SU-DHL-6 (cell line): ENCODE measurements at regions not wholly inside any gene's neighbourhood (a gene's known extent, or its start where the extent isn't known, plus 50 kb on each side); places are given as distances from the start of the nearest gene placed in this dataset.
"Not testable (repeated sequence)": the region's sequence is repeated elsewhere in the genome, so short reads cannot be mapped to it uniquely, and the experiment has no call there.

Experiments used
- H2AFZ ChIP-seq: fragments of 200-600 bp; sonication (generic); 2 replicates; pipeline ENCODE4 v1.6.1; 2014; ENCODE audit warnings: low read depth, mild to moderate bottlenecking, moderate library complexity, mixed read lengths, antibody characterized with exemption, low read length; ENCODE audit not compliant: severe bottlenecking
- H3F3A ChIP-seq: fragments of 200-600 bp; shearing (Covaris generic); 2 replicates; pipeline ENCODE4 v1.6.0; 2016; ENCODE audit warnings: antibody characterized with exemption, mild to moderate bottlenecking; ENCODE audit not compliant: insufficient read depth
- H3K27ac ChIP-seq: fragments of 200-600 bp; sonication (generic); 2 replicates; pipeline ENCODE4 v1.5.1; 2016; ENCODE audit warnings: low read depth, mild to moderate bottlenecking, low read length, moderate library complexity, mixed read lengths
- H3K27me3 ChIP-seq: fragments of 200-600 bp; sonication (generic), shearing (Covaris generic); 2 replicates; pipeline ENCODE4 v1.6.0; 2014; ENCODE audit warnings: mild to moderate bottlenecking, low read length
- H3K36me3 ChIP-seq: fragments of 200-600 bp; sonication (generic); 2 replicates; pipeline ENCODE4 v1.6.1; 2014; ENCODE audit warnings: mild to moderate bottlenecking, low read length, mixed read lengths
- H3K4me2 ChIP-seq: fragments of 300-600, 200-600 bp; shearing (Covaris generic), sonication (generic); 2 replicates; pipeline ENCODE4 v1.6.0; 2014; ENCODE audit warnings: low read length, low read depth, mild to moderate bottlenecking; ENCODE audit not compliant: poor library complexity, severe bottlenecking
- H3K4me3 ChIP-seq: fragments of 200-600 bp; sonication (generic); 2 replicates; pipeline ENCODE4 v1.5.1; 2014; ENCODE audit warnings: antibody characterized with exemption, low read length, mild to moderate bottlenecking, mixed read lengths; ENCODE audit not compliant: insufficient read depth, poor library complexity, severe bottlenecking
- H3K79me2 ChIP-seq: fragments of 200-600 bp; sonication (generic); 2 replicates; pipeline ENCODE4 v1.6.1; 2014; ENCODE audit warnings: mild to moderate bottlenecking, low read length, moderate library complexity; ENCODE audit not compliant: insufficient read depth
- H3K9ac ChIP-seq: fragments of 200-600 bp; sonication (generic); 2 replicates; pipeline ENCODE4 v1.7.0; 2014; ENCODE audit warnings: mild to moderate bottlenecking, low read length
- H3K9me2 ChIP-seq: fragments of 200-600 bp; sonication (generic); replicated peaks from 2 replicates; pipeline ENCODE4 v1.6.1; 2014; ENCODE audit warnings: low read length; ENCODE audit not compliant: insufficient read depth
- H3K9me3 ChIP-seq: fragments of 200-600 bp; sonication (generic); 2 replicates; pipeline ENCODE4 v1.6.1; 2014; ENCODE audit warnings: low read length, mixed read lengths; ENCODE audit not compliant: insufficient read depth
- H4K20me1 ChIP-seq: fragments of 200-600 bp; sonication (generic); 2 replicates; pipeline ENCODE4 v1.6.1; 2014; ENCODE audit warnings: low read depth, mild to moderate bottlenecking, antibody characterized with exemption, low read length, moderate library complexity, mixed read lengths
- EZH2phosphoT487 ChIP-seq: fragments of 200-600 bp; sonication (generic), shearing (Covaris generic); conservative IDR thresholded peaks from 2 replicates; pipeline ENCODE4 v1.6.1; 2018; ENCODE audit warnings: mild to moderate bottlenecking, antibody characterized with exemption, low read length, moderate library complexity, mixed read lengths
- TF ChIP-seq, protein P1 (sequence below): fragments of 200-600 bp; sonication (generic); IDR thresholded peaks from one replicate; pipeline ENCODE4 v1.5.1; 2017; ENCODE audit warnings: antibody characterized with exemption, mild to moderate bottlenecking, low read length, moderate library complexity; ENCODE audit not compliant: insufficient read depth, poor library complexity, severe bottlenecking

DNA sequence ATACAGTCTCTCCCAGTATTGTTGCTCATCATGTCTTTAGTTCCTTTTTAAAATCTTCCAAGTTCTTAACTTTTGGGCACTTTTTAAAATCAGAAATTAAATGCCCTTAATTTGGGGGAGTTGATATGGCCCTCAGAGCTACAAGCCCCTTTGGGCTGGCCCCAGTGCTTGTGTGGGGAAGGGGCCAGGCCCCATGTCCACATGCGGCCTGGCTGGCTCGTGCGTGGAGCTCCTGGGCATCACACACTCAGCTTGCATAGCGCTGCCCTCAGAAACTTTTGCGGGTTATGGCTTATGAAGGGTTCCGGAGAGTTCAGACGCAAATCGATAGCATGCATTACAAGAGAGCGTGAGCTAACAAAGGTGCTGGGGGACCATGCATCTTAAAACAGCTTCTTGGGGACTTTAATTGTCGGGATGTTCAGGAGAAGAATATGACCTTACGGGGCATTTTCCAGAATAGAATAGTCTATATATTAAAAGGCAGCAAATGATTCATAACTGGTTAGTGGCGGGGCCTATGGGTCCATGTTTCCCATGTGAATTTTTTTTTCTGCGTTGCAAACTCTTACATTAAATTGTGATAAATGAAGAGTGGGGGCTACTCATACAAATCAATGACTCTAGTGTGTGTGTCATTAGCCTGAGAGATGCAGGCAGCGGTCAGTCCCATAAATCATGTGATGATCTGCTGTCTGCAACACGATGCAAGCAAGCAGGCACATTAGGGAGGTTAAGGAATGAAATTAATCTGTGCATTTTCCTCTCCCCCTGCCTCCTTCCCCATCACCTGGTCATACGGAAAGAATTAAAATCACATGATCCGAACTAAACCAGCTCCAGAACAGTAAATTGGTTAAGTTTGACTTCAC is 185.8 kb upstream of the TSHZ3 start:
- Histone ChIP-seq H3K27me3 (no peaks in the 10 kb centered on the region), H3K9me2 (no peaks in the 10 kb centered on the region), H4K20me1 (no peaks in the 10 kb centered on the region), H2AFZ (no peak overlapping the region), H3K9me3 (no peaks in the 10 kb centered on the region), H3K27ac (no peak overlapping the region), H3K4me2 (no peak overlapping the region), H3K79me2 (no peaks in the 10 kb centered on the region), H3K36me3 (no peaks in the 10 kb centered on the region), H3K9ac (no peak overlapping the region), H3F3A (no peaks in the 10 kb centered on the region), H3K4me3 (no peak overlapping the region)
- TF ChIP-seq, protein P1, sequence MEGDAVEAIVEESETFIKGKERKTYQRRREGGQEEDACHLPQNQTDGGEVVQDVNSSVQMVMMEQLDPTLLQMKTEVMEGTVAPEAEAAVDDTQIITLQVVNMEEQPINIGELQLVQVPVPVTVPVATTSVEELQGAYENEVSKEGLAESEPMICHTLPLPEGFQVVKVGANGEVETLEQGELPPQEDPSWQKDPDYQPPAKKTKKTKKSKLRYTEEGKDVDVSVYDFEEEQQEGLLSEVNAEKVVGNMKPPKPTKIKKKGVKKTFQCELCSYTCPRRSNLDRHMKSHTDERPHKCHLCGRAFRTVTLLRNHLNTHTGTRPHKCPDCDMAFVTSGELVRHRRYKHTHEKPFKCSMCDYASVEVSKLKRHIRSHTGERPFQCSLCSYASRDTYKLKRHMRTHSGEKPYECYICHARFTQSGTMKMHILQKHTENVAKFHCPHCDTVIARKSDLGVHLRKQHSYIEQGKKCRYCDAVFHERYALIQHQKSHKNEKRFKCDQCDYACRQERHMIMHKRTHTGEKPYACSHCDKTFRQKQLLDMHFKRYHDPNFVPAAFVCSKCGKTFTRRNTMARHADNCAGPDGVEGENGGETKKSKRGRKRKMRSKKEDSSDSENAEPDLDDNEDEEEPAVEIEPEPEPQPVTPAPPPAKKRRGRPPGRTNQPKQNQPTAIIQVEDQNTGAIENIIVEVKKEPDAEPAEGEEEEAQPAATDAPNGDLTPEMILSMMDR, result no peak
- no peak for TF ChIP-seq EZH2phosphoT487

DNA sequence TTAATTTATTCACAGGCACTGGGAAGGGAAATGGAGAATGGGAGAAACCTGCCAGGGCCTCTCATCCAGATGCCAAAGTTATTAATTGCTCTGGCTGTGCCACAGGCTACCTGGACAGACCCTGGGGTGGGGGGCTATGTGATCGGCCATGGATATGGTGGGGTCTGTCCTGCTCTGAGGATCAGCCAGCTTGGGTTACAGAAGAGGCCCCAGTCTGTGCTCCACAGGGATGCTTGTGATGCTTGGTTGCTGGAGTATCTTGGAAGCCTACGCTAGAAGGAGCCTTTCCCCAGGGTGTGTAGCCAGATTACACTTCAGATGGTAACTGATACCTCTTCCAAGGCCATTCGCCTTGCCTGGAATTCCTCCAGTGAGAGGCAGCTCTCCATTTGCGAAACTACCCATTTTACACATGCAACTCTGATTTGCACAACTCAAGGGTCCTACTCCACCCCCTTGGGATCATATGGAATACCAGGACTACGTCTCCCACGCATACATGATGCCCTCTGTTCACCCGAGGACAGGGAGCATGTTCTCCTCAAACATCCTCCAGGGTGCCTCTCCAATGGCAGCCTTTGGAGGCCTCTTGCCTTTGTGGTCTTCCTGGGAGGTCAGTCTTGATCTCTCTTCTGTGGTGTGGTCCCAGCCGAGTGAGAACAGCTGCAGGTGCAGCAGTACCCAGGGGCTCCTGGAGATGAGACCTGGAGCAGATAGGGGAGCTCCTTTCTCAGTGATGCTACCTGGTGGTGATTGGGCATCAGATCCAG is 186.6 kb upstream of the TSHZ3 start:
- TF ChIP-seq EZH2phosphoT487, result no peak
- TF ChIP-seq, protein P1, result no peak
- H3F3A ChIP-seq, result no peaks in the 10 kb centered on the region
- no peak overlapping the region for H3K9ac ChIP-seq
- no peaks in the 10 kb centered on the region for H3K79me2 ChIP-seq
- H3K36me3 ChIP-seq, result no peaks in the 10 kb centered on the region
- no peaks in the 10 kb centered on the region for H4K20me1 ChIP-seq
- no peak overlapping the region for H3K4me3 ChIP-seq
- H3K27ac ChIP-seq, result no peak overlapping the region
- H3K27me3 ChIP-seq, result no peaks in the 10 kb centered on the region
- H3K4me2 ChIP-seq, result no peak overlapping the region
- no peaks in the 10 kb centered on the region for H3K9me3 ChIP-seq
- H3K9me2 ChIP-seq, result no peaks in the 10 kb centered on the region
- H2AFZ ChIP-seq, result no peak overlapping the region

DNA sequence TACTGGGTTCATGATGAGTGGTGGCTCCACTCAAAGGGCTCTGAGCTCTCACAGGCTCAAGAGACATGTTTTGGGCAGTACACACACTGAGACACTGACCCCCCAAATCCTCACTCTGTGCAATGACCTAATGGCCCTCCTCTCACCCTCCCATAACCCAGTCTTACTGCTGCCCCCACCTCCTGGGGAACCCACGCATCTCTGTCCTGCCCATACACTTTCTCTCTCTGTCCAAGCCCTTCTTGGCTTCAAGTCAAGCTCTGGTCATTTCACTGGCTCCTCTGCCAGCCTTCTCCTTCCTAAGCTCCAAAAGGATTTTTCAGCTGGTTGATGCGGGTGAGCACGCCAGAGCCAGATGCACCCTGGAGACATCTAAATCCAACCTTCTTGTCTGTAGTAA is 187.9 kb upstream of the TSHZ3 start:
- no peaks in the 10 kb centered on the region for H3K36me3 ChIP-seq
- no peak overlapping the region for H2AFZ ChIP-seq
- H3K27me3 ChIP-seq, result no peaks in the 10 kb centered on the region
- no peaks in the 10 kb centered on the region for H3K79me2 ChIP-seq
- no peaks in the 10 kb centered on the region for H3F3A ChIP-seq
- H3K4me2 ChIP-seq, result no peak overlapping the region
- TF ChIP-seq, protein P1, result no peak
- TF ChIP-seq EZH2phosphoT487, result no peak
- no peak overlapping the region for H3K9ac ChIP-seq
- H3K9me2 ChIP-seq, result no peaks in the 10 kb centered on the region
- no peaks in the 10 kb centered on the region for H4K20me1 ChIP-seq
- no peak overlapping the region for H3K4me3 ChIP-seq
- H3K27ac ChIP-seq, result no peak overlapping the region
- no peaks in the 10 kb centered on the region for H3K9me3 ChIP-seq

DNA sequence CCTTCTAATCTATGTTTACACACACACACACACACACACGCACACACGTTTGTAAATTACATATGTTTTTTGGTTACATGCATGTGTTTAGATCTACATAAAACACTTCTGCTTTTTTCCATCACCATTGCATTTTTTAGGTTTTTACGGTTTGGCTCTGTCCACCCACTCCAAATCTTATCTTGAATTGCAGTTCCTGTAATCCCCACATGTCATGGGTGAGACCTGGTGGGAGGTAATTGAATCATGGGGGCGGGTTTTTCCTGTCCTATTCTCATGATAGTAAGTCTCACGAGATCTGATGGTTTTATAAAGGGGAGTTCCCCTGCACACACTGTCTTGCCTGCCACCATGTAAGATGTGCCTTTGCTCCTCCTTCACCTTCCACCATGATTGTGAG is 188.7 kb upstream of the TSHZ3 start:
- not testable (repeated sequence) for H3K4me3 ChIP-seq, H3K9me2 ChIP-seq, H3K9me3 ChIP-seq, H4K20me1 ChIP-seq, H2AFZ ChIP-seq, H3K79me2 ChIP-seq, H3K4me2 ChIP-seq, H3F3A ChIP-seq, H3K27ac ChIP-seq, H3K36me3 ChIP-seq, H3K9ac ChIP-seq, H3K27me3 ChIP-seq
